IPS-18c (cell line): ENCODE measurements at regions not wholly inside any gene's neighbourhood (a gene's known extent, or its start where the extent isn't known, plus 50 kb on each side); places are given as distances from the start of the nearest gene placed in this dataset.

Experiments used
- H3K4me3 ChIP-seq: 2 replicates; pipeline ENCODE4 v1.7.0; 2013; ENCODE audit warnings: low read depth, mild to moderate bottlenecking, low read length, moderate library complexity; ENCODE audit not compliant: insufficient read depth
- H3K9me3 ChIP-seq: one replicate; pipeline ENCODE4 v1.6.1; 2013; ENCODE audit warnings: mild to moderate bottlenecking, low read length, moderate library complexity; ENCODE audit not compliant: control insufficient read depth, insufficient read depth

GRCh38 chr1:56442290-56442877 is 137.0 kb downstream of the PLPP3 start:
- Histone ChIP-seq H3K4me3 (no peak overlapping the region), H3K9me3 (no peaks in the 10 kb centered on the region)

GRCh38 chr1:56441601-56442000 is 137.8 kb downstream of the PLPP3 start:
- no peaks in the 10 kb centered on the region for H3K9me3 ChIP-seq
- H3K4me3 ChIP-seq: no peak overlapping the region

GRCh38 chr1:56439610-56440264 is 139.6 kb downstream of the PLPP3 start:
- no peak overlapping the region for H3K4me3 ChIP-seq
- no peaks in the 10 kb centered on the region for H3K9me3 ChIP-seq

DNA sequence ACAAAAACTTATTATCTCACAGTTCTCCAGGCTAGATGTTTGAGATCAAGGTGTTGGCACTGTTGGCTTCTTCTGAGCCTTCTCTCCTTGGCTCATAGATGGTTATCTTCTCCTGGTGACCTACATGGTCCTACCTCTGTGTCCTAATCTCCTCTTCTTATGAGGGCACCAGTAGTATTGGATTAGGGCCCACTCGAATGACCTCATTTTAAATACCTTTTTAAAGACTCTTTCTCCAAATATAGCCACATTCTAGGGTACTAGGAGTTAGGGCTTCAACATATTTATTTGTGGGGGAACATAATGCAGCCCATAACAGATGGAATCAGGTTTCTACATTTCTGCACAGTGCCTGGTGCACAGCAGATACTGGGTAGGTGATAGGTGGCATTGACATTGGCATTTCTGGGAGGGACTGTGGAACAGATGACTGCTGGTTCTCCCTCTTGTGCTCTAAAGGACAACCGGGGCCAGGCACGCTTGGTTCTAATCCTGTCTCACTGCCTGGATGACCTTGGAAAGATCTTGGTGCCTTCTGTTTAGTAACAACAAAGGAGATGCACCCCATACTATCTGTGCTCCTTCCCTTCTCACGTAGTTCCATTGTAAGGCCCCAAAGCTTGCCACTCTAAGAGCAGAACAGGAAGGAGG is 140.3 kb downstream of the PLPP3 start:
- H3K9me3 ChIP-seq: no peaks in the 10 kb centered on the region
- H3K4me3 ChIP-seq: no peak overlapping the region

DNA sequence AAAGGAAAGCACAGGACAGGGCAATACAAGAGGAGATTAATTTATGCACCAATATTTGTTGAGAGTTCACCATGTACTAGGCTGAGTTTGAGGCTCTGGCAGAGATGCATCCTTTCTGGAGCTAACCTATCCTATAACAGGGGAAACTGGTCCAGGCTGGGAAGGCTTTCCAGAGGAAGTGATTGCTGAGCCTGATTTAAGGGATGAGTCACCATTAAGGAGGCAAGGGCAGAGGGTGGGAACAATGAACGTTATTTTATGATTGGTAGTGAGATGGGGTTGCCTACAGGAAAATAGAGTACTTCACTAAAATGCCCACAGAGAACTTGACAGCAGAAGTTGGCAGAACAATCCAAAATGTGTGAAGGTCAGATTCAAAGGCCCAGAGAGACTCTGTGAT is 141.4 kb downstream of the PLPP3 start:
- Histone ChIP-seq H3K9me3 (no peaks in the 10 kb centered on the region), H3K4me3 (no peak overlapping the region)

GRCh38 chr1:56436912-56437417 is 142.4 kb downstream of the PLPP3 start:
- peak overlapping the region; percentile 15; the same call in 1 of the 2 replicates for H3K4me3 ChIP-seq
- H3K9me3 ChIP-seq: no peaks in the 10 kb centered on the region

DNA sequence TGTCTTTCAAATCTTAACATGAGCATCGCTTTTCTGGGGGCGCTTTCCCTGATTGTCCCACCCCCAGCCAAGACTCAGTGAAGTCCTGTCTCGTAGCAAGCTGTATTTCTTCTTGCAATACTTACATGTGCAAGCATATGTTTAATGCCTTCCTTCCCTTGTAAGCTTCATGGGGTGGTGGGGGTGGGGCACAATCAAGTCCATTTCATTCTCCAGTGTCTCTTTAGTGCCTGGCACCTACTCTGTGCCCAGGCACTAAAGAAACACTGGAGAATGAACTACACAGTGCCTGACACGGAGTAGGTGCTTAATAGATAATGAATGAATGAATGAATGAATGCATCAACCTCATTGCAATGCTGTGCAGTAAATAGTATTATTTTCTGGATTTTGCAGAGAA is 143.1 kb downstream of the PLPP3 start:
- Histone ChIP-seq H3K9me3 (no peaks in the 10 kb centered on the region), H3K4me3 (no peak overlapping the region)

GRCh38 chr1:56435434-56436262 is 143.7 kb downstream of the PLPP3 start:
- no peak overlapping the region for H3K4me3 ChIP-seq
- no peaks in the 10 kb centered on the region for H3K9me3 ChIP-seq

GRCh38 chr1:56434740-56435139 is 144.6 kb downstream of the PLPP3 start:
- Histone ChIP-seq H3K4me3 (no peak overlapping the region), H3K9me3 (no peaks in the 10 kb centered on the region)

DNA sequence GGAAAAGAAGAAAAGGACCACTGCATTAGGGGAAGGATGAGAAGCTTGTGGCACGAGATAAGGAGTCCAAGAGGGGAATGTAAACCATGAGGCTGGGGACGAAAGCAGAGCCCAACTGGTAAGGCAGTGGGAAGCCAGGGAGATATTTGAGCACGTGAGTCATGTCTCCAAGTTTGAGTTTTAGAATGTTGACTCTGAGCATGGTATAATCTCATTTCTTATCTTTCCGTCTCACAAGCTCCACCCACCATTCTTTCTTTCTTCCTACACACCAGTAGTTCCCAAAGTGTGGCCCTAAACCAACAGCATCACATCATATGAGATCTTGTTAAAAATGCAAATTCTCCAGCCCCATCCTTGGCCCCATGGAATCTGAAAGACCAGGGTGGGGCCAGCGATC is 145.3 kb downstream of the PLPP3 start:
- Histone ChIP-seq H3K9me3 (no peaks in the 10 kb centered on the region), H3K4me3 (no peak overlapping the region)

GRCh38 chr1:56433056-56433577 is 146.2 kb downstream of the PLPP3 start:
- Histone ChIP-seq H3K9me3 (no peaks in the 10 kb centered on the region), H3K4me3 (no peak overlapping the region)

- no peaks in the 10 kb centered on the region for H3K9me3 ChIP-seq
- H3K4me3 ChIP-seq: no peak overlapping the region
These were observed 147.0 kb downstream of the PLPP3 start for GRCh38 chr1:56432166-56432971.

DNA sequence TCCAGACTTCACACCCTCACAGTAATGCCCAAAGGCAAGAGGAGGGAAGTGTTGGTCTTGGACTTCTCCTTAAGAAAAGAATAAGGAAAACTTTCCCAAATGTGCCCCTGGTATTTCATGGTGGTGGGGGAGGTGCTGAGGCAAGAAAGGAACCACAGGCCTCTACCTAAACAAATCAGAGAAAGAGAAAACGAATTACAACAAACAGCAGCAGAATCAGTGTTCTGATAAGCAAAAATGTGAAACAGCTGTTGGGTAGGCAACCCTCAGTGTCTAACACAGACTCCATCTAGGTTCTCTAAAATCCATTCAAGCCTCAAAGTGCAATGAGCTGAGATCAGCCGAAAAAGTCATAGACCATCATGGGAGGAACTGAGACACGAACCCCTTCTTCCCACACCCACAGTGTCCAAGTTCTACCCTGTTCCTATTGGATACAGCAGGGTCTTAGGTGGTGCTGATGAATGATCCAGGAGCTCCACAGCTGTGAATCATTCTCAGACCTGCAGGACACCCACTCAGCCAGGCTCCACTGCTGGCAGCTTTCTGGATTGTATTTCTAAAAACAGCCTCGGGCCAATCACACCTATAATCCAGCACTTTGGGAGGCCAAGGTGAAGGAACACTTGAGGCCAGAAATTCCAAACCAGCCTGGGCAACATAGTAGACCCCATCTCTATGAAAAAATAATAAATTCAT is 149.1 kb downstream of the PLPP3 start:
- H3K9me3 ChIP-seq: no peaks in the 10 kb centered on the region
- H3K4me3 ChIP-seq: no peak overlapping the region

DNA sequence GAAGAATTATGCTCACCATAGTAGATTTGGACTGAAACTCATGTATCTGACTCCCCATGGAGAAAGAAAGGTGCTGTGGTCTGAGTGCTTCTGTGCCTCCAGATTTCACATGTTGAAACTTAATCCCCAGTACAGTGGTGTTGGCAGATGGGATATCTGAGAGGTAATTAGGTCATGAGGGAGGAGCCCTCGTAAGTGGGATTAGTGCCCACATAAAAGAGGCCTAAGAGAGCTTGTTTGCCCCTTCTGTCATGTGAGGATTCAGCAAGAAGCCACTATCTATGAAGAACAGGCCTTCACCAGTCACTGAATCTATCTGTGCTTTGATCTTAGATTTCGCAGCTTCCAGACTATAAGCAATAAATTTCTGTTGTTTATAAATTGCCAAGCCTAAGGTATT is 150.1 kb downstream of the PLPP3 start:
- H3K9me3 ChIP-seq: no peaks in the 10 kb centered on the region
- no peak overlapping the region for H3K4me3 ChIP-seq

DNA sequence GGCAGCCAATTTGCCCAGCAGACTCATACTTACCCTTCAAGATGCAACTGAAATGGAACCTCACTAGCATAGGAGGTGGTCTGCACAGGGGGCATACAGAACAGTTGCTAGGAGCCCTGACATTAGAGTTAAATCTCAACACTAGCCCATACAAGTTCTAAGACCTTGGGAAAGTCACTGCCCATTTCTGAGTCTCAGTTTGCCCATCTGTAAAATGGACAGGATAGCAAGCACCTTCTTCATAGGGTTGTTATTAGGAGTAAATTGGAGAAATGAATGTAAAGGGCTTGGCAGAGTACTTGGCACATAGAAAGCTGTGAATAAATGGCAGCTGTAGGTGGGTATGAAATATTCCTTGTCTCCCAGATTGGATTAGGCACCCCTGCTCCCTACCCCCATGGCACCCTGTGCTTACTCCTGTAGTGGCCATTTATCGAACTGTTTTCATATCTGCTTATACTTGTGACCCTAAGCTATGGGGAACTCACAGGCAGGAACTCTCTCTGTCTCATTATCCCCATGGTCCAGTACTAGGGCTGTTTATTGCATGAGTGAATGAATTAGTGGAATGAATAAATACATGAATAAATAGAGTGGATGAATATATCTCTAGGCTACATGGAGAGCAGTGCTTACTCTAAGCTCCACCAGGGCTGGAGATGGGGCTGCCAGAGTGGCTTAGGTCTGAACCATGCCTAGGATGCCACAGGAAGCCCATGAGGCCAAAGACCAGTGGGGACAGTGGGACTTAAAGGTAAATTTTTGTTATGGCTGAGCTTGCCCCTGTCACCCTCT is 152.6 kb downstream of the PLPP3 start:
- no peaks in the 10 kb centered on the region for H3K9me3 ChIP-seq
- no peak overlapping the region for H3K4me3 ChIP-seq
